ENCODE measurements at regions not wholly inside any gene's neighbourhood (a gene's known extent, or its start where the extent isn't known, plus 50 kb on each side); places are given as distances from the start of the nearest gene placed in this dataset.

- intact Hi-C loops (cut with DNase I), result loop anchor here (10.0 kb wide), 2 partner anchors 806 to 1056 kb away; no protein-coding TSS in a partner anchor
- TF ChIP-seq CTCF (IDR thresholded peaks at IDR 0.05; ENCODE audit: borderline replicate concordance, extremely low read depth, insufficient read depth), result no peak
- DNase-seq (no peak), FAIRE-seq (no peak)
- H3K27me3 ChIP-seq (ENCODE audit: control insufficient read depth, insufficient read depth, low read length), result no peaks in the 10 kb centered on the region
- no peaks in the 10 kb centered on the region for H3K9me3 ChIP-seq (ENCODE audit: control insufficient read depth in 2 of 3, insufficient read depth in 1 of 3, low read length in 3 of 3)
- H3K36me3 ChIP-seq (ENCODE audit: control insufficient read depth in 2 of 3, insufficient read depth in 3 of 3, low read length in 3 of 3), result no peaks in the 10 kb centered on the region
- no peaks in the 10 kb centered on the region for H3K4me1 ChIP-seq (ENCODE audit: control insufficient read depth in 2 of 3, insufficient read depth in 2 of 3, low read depth in 1 of 3, low read length in 3 of 3)
- H3K27ac ChIP-seq (ENCODE audit: low read depth in 2 of 2, low read length in 2 of 2), result no peak overlapping the region
- H3K9ac ChIP-seq (ENCODE audit: low read length in 3 of 3), result no peak overlapping the region
- no peak overlapping the region for H3K4me3 ChIP-seq (ENCODE audit: low read length in 3 of 3)
Observed at GRCh38 chr20:39888310-39888709, 800.7 kb downstream of the MAFB start.

GRCh38 chr20:39886650-39887190 lies 802.3 kb downstream of the MAFB start:
- Histone ChIP-seq H3K27ac (ENCODE audit: low read depth in 2 of 2, low read length in 2 of 2) (no peak overlapping the region), H3K27me3 (ENCODE audit: control insufficient read depth, insufficient read depth, low read length) (no peaks in the 10 kb centered on the region), H3K9me3 (ENCODE audit: control insufficient read depth in 2 of 3, insufficient read depth in 1 of 3, low read length in 3 of 3) (peaks cover 0 to 2% (median 0%) of the 10 kb centered on the region in 3 donors), H3K36me3 (ENCODE audit: control insufficient read depth in 2 of 3, insufficient read depth in 3 of 3, low read length in 3 of 3) (no peaks in the 10 kb centered on the region), H3K4me1 (ENCODE audit: control insufficient read depth in 2 of 3, insufficient read depth in 2 of 3, low read depth in 1 of 3, low read length in 3 of 3) (no peaks in the 10 kb centered on the region), H3K9ac (ENCODE audit: low read length in 3 of 3) (no peak overlapping the region), H3K4me3 (ENCODE audit: low read length in 3 of 3) (no peak overlapping the region)
- TF ChIP-seq CTCF (IDR thresholded peaks at IDR 0.05; ENCODE audit: borderline replicate concordance, extremely low read depth, insufficient read depth), result no peak
- no peak for DNase-seq
- intact Hi-C loops (cut with DNase I), result loop anchor here (10.0 kb wide), 2 partner anchors 808 to 1058 kb away; no protein-coding TSS in a partner anchor
- no peak for FAIRE-seq

GRCh38 chr20:39885975-39886649 lies 802.9 kb downstream of the MAFB start:
- peak; percentile 52 to 72 (median 62) for DNase-seq
- peak; percentile 63 for TF ChIP-seq CTCF (IDR thresholded peaks at IDR 0.05; ENCODE audit: borderline replicate concordance, extremely low read depth, insufficient read depth)
- Histone ChIP-seq H3K4me3 (ENCODE audit: low read length in 3 of 3) (no peak overlapping the region), H3K9me3 (ENCODE audit: control insufficient read depth in 2 of 3, insufficient read depth in 1 of 3, low read length in 3 of 3) (peaks cover 0 to 2% (median 0%) of the 10 kb centered on the region in 3 donors), H3K27me3 (ENCODE audit: control insufficient read depth, insufficient read depth, low read length) (no peaks in the 10 kb centered on the region), H3K4me1 (ENCODE audit: control insufficient read depth in 2 of 3, insufficient read depth in 2 of 3, low read depth in 1 of 3, low read length in 3 of 3) (no peaks in the 10 kb centered on the region), H3K36me3 (ENCODE audit: control insufficient read depth in 2 of 3, insufficient read depth in 3 of 3, low read length in 3 of 3) (no peaks in the 10 kb centered on the region), H3K27ac (ENCODE audit: low read depth in 2 of 2, low read length in 2 of 2) (no peak overlapping the region), H3K9ac (ENCODE audit: low read length in 3 of 3) (no peak overlapping the region)
- FAIRE-seq, result no peak
- intact Hi-C loops (cut with DNase I), result loop anchor here (10.0 kb wide), 2 partner anchors 809 to 1059 kb away; no protein-coding TSS in a partner anchor

Measured in kidney (tissue), 13 donors.